Testis (tissue), 2 donors: ENCODE measurements at regions not wholly inside any gene's neighbourhood (a gene's known extent, or its start where the extent isn't known, plus 50 kb on each side); places are given as distances from the start of the nearest gene placed in this dataset.

Experiments used
- CTCF ChIP-seq, 3 experiments: fragments of 450-650 bp in 2 of 3; fragments of 200-600 bp in 1 of 3; sonication (generic) in 1 of 3; IDR thresholded peaks; one replicate each; pipeline ENCODE4 v1.5.1; 2016 to 2019; ENCODE audit warnings: antibody characterized with exemption in 3 of 3, mild to moderate bottlenecking in 2 of 3, moderate library complexity in 1 of 3
- POLR2A ChIP-seq: fragments of 450-650 bp; IDR thresholded peaks from one replicate; pipeline ENCODE4 v1.6.1; 2017; ENCODE audit warnings: antibody characterized with exemption, mild to moderate bottlenecking, moderate library complexity

GRCh38 chr2:193868833-193869232, 1674.1 kb upstream of the TMEFF2 start:
- TF ChIP-seq CTCF (IDR thresholded peaks at IDR 0.05), result no peak
- no peak for TF ChIP-seq POLR2A
